GM12864 (cell line): ENCODE measurements at regions not wholly inside any gene's neighbourhood (a gene's known extent, or its start where the extent isn't known, plus 50 kb on each side); places are given as distances from the start of the nearest gene placed in this dataset.
A peak's percentile ranks its signal among the peaks of the same experiment; 100 is the strongest.

Source experiments
- DNase-seq: peaks from one replicate; pipeline ENCODE4 v3.0.0-alpha.2; 2011; ENCODE audit warnings: low read depth
- H3K4me3 ChIP-seq: 2 replicates; pipeline ENCODE4 v1.5.1; 2011; ENCODE audit warnings: mild to moderate bottlenecking, low read depth, low read length, control low read depth
- TF ChIP-seq, protein P1 (sequence below): IDR thresholded peaks from 2 replicates; pipeline ENCODE4 v1.5.1; 2011; ENCODE audit warnings: low read depth, mild to moderate bottlenecking, moderate library complexity, low read length, control low read depth, inconsistent platforms; ENCODE audit errors: missing control alignments

DNA sequence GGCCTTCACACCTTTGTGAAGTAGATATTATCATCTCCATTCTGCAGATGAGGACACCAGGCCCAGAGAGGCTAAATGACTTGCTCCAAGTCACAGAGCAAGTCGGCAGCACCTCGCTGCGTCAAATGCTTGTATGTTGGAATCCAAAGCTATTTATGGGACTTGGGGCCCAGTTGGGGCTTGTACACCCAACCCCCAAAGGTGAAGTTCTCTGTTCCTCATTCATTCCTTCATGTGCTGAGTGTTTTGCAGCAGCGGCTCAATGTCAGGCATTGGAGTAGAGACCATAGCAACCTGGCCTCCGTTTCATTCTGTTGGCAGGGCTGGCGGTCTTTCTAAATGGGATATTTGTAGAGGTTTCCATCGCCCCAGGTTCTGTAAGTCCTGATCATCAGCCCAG, 113.4 kb upstream of the SLC25A33 start:
- DNase-seq: peak; percentile 63
- TF ChIP-seq, protein P1, sequence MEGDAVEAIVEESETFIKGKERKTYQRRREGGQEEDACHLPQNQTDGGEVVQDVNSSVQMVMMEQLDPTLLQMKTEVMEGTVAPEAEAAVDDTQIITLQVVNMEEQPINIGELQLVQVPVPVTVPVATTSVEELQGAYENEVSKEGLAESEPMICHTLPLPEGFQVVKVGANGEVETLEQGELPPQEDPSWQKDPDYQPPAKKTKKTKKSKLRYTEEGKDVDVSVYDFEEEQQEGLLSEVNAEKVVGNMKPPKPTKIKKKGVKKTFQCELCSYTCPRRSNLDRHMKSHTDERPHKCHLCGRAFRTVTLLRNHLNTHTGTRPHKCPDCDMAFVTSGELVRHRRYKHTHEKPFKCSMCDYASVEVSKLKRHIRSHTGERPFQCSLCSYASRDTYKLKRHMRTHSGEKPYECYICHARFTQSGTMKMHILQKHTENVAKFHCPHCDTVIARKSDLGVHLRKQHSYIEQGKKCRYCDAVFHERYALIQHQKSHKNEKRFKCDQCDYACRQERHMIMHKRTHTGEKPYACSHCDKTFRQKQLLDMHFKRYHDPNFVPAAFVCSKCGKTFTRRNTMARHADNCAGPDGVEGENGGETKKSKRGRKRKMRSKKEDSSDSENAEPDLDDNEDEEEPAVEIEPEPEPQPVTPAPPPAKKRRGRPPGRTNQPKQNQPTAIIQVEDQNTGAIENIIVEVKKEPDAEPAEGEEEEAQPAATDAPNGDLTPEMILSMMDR: no peak
- H3K4me3 ChIP-seq: peak overlapping the region; percentile 5; the same call in 1 of the 2 replicates

DNA sequence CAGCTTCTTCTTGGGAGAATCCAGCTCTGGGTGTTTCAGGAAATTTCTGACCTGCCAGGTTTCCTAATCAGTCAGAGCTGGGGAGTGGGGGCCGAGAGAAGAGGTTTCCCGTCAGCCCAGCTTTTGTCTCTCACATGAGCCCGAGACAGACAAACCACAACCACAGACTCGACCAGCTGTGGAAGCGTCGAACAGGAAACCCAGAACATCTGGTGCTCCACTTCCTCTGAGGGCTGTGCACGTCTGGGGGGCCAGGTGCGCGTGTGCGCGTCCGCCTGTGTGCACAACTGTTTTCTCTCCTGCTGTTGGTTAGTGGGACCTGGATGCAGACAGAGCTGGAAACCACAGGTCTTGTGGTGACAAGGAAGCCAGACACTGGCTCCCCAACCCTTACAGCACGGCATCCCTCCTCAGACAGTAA, 113.0 kb upstream of the SLC25A33 start:
- DNase-seq: peak; percentile 96
- TF ChIP-seq, protein P1: no peak
- peak overlapping the region; percentile 10 for H3K4me3 ChIP-seq

DNA sequence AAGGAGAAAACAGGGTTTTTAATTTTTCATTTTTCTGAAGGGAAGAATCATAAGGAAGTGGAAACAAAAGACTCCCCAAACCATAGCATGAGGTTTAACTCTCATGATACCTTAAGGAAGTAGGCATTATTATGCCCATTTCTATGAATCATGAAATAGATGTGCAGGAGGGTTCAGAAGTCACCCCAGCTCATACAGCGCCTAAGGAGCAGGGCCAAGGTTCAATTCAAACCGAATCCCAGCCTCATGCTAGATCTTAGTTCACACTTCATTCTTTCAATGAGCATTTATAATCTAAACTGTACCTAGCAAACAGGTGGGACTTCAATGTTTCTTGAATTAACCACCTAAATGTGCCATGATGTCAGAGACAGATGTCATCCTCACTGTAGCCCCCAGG, 111.9 kb upstream of the SLC25A33 start:
- TF ChIP-seq, protein P1: no peak
- DNase-seq: no peak
- H3K4me3 ChIP-seq: no peak overlapping the region

DNA sequence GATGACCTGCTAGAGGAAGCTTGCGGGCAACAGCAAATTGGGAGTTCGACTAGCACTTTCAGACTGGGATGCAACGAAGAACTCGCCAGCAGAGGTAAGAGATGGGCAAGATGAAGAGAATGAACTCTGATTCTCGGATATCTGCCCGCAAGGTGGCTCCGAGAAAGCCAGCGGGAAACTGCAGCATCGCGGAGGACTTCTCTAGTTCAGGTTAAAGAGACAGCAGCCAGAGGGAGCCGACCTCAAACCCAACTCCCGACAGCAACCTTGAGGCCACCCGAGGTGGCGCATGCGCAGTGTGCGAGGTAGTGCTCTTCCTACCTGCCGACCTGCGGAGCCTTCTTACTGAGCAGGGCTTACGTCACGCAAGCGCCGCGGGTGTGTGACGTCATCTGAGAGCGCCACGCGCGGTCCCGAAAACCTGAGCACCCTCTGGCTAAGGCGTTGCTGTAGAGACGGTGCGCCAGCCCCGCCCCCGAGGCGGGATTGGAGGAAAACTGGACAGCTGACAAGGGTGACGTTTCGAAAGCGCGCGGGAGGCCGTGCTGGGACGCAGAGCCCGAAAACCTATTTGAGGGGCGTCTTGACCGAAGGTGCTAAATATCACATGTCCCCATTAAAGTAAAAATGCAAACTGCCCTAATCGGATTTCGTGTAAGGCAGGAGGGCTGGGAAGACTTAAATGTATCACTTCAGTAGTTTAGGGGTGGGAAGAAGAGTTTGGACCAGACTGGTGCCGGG, 110.5 kb upstream of the SLC25A33 start:
- DNase-seq: peak; percentile 100
- TF ChIP-seq, protein P1: peak; percentile 14
- H3K4me3 ChIP-seq: peak overlapping the region; percentile 57

DNA sequence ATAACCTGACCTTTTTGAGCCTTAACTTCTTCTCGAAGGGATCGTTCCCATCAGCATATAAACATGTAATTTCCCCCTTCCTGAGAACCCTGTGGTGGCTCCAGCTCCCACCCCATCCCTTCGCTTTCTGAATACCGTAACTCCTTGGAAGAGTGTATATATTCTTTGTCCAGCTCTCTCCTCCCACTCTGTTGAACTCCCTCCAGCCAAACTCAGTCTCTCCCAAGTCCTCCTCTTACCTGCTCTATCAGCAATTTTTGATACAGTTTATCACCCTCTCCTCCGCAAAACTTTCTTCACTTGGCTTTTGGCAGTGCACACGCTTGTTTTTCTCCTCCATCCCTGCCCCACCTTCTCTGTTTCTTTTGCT, 109.9 kb upstream of the SLC25A33 start:
- TF ChIP-seq, protein P1: no peak
- H3K4me3 ChIP-seq: peak overlapping the region; percentile 57
- no peak for DNase-seq

DNA sequence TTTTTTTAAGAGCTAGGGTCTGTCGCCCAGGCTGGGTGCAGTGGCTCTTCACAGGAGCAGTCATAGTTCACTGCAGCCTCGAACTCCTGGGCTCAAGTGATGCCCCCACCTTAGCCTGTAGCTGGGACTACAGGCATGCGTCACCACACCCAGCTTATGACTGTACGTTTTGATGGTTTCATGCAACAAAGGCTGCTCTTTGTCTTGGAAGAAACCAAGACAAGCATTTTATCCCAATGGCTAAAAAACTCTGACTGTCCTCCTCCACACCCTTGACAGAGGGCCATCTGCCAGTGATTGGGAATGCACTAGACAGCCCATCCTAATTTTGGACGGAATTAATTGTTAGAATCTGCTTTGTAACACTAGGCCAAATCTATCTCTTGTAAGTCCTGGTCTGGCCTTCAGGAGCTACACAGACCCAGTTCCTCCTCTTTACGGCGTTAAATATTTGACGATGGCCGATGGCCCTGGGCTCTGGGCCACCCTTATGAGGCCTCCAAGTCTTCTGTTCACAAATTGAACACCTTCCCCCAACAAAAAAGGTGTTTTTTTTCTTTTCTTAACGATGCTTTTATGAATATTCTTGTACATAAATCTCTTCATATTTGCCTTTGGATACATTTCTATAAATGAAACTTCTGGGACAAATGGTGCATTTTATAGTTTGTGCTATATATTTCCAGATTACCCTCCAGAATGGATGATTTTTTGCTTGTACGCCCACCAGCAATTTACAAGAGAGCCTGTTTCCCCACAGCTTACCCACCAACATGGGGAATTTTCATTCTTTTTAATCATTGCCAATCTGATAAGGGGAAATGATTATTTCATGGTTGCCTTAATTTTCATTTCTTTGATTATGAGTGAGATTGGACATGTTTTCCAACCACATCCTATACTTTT, 104.8 kb upstream of the SLC25A33 start:
- TF ChIP-seq, protein P1: no peak
- no peak for DNase-seq
- no peak overlapping the region for H3K4me3 ChIP-seq
